HG03159 (cell line): ENCODE measurements at regions not wholly inside any gene's neighbourhood (a gene's known extent, or its start where the extent isn't known, plus 50 kb on each side); places are given as distances from the start of the nearest gene placed in this dataset.

Experiments used
- ATAC-seq: cut with Tn5 transposase; IDR thresholded peaks from one replicate; pipeline ENCODE4 v1.9.1; 2021; ENCODE audit warnings: mild to moderate bottlenecking, moderate library complexity; ENCODE audit not compliant: unreplicated experiment

DNA sequence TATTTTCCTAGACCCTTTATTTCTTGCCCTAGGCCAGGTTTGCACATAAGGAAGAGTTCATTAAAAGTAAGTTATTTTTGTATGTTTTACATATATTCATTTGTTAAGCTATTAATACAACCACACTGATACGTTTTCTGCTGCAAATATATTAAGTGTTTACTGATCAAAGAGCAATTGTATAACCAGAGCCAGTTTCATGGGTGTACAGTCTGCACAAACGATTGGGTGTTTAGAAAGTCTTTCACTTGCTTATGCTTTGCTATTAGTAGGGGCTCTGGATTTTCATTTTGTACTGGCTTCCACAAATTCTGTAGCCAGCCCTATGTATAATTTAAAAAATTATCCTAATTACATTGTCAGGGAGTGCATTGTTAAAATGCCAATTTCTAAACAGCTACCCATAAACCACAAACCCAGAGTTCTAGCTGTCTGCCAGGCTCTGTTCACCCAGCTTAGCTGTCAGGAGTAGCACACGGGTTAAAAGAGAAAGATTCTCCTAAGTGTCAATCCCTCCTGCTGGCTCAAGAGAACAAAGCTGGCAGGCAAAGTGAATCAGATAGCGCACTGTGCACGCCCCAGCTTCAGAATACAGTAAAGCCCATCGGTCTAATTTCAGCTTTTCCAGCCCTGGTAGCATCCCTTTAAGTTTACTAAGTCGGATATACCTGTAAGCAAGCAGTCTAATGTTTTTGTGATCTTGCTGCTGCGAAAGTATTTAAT is 151.0 kb upstream of the LMO3 start:
- no peak for ATAC-seq

GRCh38 chr12:16730772-16731171 is 124.8 kb upstream of the LMO3 start:
- no peak for ATAC-seq

GRCh38 chr12:16726879-16727278 is 120.9 kb upstream of the LMO3 start:
- ATAC-seq, result no peak

GRCh38 chr12:16719713-16720416 is 113.9 kb upstream of the LMO3 start:
- no peak for ATAC-seq

DNA sequence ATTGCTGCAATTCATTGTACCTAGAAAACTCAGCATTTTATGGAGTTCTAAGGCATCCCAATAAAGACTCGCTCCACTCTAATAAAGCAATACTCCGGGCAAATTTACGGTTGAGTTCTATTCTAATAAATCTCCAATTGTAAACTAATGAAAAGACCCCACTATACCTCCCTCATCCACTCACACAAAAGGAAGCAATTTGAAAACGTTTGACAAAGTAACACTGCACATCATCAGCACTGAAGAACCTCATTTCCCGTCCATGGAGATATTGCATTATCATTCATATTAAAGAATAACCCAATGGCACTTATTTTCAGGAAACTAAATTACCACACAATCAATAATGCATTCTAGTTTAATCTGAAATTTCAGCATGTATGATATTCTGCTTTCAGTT is 111.0 kb upstream of the LMO3 start:
- ATAC-seq, result no peak

GRCh38 chr12:16692099-16692498 is 86.1 kb upstream of the LMO3 start:
- ATAC-seq, result no peak

DNA sequence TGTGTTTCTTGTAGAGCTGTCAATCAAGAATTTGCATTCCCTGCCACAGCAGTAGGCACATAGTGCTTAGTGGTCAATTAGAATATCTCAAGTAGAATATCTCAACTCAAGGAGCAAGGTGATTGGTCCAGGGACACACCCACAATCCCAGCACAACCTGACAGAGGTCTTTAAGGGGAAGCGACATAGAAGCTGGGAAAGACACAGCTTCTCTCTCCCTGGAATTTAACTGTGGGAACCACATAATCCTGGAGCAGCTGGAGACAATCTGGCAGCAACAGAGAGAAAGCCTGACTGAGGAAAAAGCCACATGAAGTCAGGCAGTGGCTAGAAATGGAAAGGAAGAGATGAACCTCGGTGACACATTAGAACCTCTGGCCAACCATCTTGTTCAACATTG is 85.7 kb upstream of the LMO3 start:
- ATAC-seq, result no peak

GRCh38 chr12:16688200-16688599 is 82.2 kb upstream of the LMO3 start:
- ATAC-seq, result no peak

DNA sequence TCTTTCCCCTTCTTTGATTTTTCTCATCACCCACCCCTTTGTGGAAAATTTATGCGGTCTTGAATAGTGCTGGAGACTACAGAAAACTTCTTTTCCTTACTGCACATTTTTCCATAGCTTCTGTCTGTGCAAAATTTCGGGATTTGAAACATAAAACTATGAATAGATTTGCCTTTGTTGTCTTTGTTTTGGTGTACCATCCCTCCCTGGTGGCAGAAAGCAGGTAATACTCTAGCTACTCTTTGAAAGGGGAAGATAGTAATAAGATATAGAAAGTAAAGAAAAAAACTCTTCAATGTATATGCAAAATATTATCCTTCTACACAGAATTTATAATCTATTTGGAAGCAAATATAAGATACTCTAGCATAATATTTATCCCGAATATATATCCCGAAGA is 79.1 kb upstream of the LMO3 start:
- ATAC-seq, result no peak

DNA sequence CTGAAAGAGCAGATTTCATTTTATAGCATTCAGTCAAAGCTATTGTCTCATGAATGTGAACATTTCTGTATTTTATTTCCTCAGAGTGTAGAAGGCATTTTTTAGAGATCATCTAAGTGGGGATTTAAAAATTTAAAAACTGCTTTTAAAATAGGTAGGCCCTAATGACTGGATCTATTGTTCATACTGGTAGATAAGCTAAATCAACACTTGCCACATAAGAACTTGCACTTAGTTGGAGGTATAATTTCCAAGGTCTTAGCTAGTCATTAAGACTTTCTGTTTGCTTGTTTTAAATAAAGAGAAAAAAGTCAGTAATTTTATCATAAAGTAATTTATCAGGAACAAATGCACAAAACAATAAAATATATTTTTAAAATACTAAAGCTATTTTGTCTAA is 75.2 kb upstream of the LMO3 start:
- no peak for ATAC-seq

GRCh38 chr12:16675438-16675837 is 69.5 kb upstream of the LMO3 start:
- ATAC-seq, result no peak

DNA sequence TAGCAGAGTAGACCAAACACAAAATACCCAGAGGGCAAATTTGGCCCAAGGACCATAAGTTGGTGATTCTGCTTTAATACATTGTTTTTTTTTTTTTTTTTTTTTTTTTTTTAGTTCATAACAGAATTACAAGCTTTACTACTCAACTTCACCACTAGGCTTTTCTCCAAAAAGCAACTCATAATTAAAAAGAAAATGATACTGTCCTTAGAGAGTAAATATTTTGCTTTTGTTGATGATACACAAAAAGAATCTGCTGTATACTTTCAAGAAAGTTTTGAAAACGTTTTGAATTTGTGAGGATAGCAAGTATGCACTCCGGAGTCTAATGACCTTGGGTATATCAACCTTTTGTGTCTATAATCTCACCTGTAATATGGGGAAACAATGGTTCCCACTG is 68.9 kb upstream of the LMO3 start:
- ATAC-seq, result no peak

DNA sequence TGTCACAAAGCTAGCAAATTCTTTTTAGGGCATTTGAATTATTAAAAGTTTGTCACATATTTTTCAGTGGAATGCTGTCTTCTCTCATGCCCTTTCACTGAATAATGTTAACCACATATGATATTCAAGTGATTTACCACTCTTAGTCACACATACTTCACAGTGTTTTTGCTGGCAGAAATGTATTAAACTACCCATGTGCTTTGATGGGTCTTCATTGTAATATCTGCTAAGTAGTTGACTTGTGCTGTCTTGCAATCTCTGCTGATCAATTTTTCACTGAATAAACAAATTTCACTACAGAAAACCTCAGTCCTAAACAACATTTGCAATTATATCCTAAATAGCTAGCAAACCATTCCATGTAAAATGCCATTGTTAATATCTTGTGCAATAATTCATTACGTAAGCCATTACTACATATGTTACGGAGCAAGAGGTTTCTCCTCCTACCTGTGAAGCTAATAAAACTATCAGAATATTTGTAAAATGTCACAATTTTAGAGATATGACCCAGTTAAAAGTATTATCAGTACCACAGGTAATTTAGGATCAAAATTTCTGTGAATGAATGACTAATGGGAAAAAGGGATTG is 64.6 kb upstream of the LMO3 start:
- ATAC-seq, result no peak

- ATAC-seq, result no peak
These were observed 63.8 kb upstream of the LMO3 start for GRCh38 chr12:16669756-16670155.

GRCh38 chr12:16668198-16668597 is 62.2 kb upstream of the LMO3 start:
- ATAC-seq, result no peak

- no peak for ATAC-seq
These were observed 52.7 kb upstream of the LMO3 start for GRCh38 chr12:16658699-16659098.
